HCT116 (cell line): ENCODE measurements at regions not wholly inside any gene's neighbourhood (a gene's known extent, or its start where the extent isn't known, plus 50 kb on each side); places are given as distances from the start of the nearest gene placed in this dataset.

Source experiments
- ATAC-seq: fragments of 200-7000 bp; cut with Tn5 transposase; 2 replicates; pipeline ENCODE4 v1.9.1; 2020; ENCODE audit warnings: mild to moderate bottlenecking, moderate library complexity
- BruUV-seq: library from RNA; stranded (reverse); fragments of 400-500 nt; replicated peaks from 2 replicates; lab custom pipeline; 2021; lab: Mats Ljungman, UMichigan
- CTCF ChIA-PET: fragments of 300-600 bp; sonication (Branson Sonifier 250); formaldehyde crosslinking; loops from one replicate; lab custom pipeline; 2021; ENCODE audit warnings: antibody characterized with exemption; lab: Charles Lee
- POLR2A ChIA-PET: fragments of 300-600, 350-600 bp; sonication (Branson Sonifier 250); formaldehyde crosslinking; loops from one replicate; lab custom pipeline; 2021; ENCODE audit warnings: antibody characterized with exemption; lab: Charles Lee
- RAD21 ChIA-PET, 2 experiments: fragments of 300-600 bp; sonication (Branson Sonifier 250); formaldehyde crosslinking; loops; one replicate each; lab custom pipeline; 2023; ENCODE audit warnings: low total read pairs in 2 of 2; ENCODE audit not compliant: uncharacterized antibody in 2 of 2, unreplicated experiment in 2 of 2, low non-redundant PET in 1 of 2; lab: Charles Lee
- DNase-seq: peaks from one replicate; pipeline ENCODE4 v3.0.0-alpha.2; 2010; ENCODE audit warnings: low read depth, low spot score
- H2AFZ ChIP-seq: fragments of 200-600 bp; shearing (Covaris generic), sonication (generic); 2 replicates; pipeline ENCODE4 v1.6.1; 2017; ENCODE audit warnings: low read depth, mixed run types, mixed read lengths, antibody characterized with exemption, low read length; ENCODE audit not compliant: poor library complexity, severe bottlenecking
- H3K27ac ChIP-seq: 2 replicates; pipeline ENCODE4 v1.5.1; 2012; ENCODE audit warnings: low read depth, low read length
- H3K27me3 ChIP-seq: fragments of 200-600 bp; sonication (generic); 2 replicates; pipeline ENCODE4 v1.6.1; 2016; ENCODE audit warnings: mixed run types, low read length, mixed read lengths; ENCODE audit not compliant: insufficient read depth
- H3K36me3 ChIP-seq, 2 experiments: fragments of 200-500 bp in 1 of 2; fragments of 200-600 bp in 1 of 2; sonication (Bioruptor generic) in 1 of 2; sonication (generic) in 1 of 2; 2 replicates each; pipeline versions ENCODE4 v1.5.1 to v1.6.1; 2014 to 2016; ENCODE audit warnings: low read length in 2 of 2, inconsistent platforms in 1 of 2, mixed read lengths in 1 of 2, mixed run types in 1 of 2; ENCODE audit not compliant: insufficient read depth in 2 of 2, control insufficient read depth in 1 of 2
- H3K4me1 ChIP-seq, 2 experiments: fragments of 200-600 bp in 1 of 2; sonication (generic) in 1 of 2; 2 replicates each; pipeline versions ENCODE4 v1.5.1 to v1.6.1; 2012 to 2017; ENCODE audit warnings: low read length in 2 of 2, inconsistent platforms in 1 of 2, mild to moderate bottlenecking in 1 of 2, mixed read lengths in 1 of 2, mixed run types in 1 of 2, moderate library complexity in 1 of 2; ENCODE audit not compliant: insufficient read depth in 2 of 2, control insufficient read depth in 1 of 2
- H3K4me2 ChIP-seq: fragments of 200-600 bp; sonication (generic); 2 replicates; pipeline ENCODE4 v1.6.1; 2017; ENCODE audit warnings: mixed run types, low read length, mixed read lengths
- H3K4me3 ChIP-seq, 2 experiments: fragments of 200-600 bp in 1 of 2; sonication (generic) in 1 of 2; replicated peaks in 1 of 2; 2 replicates each; pipeline ENCODE4 v1.5.1; 2011 to 2016; ENCODE audit warnings: low read length in 2 of 2, control low read depth in 1 of 2, low read depth in 1 of 2, mild to moderate bottlenecking in 1 of 2, mixed read lengths in 1 of 2, mixed run types in 1 of 2
- H3K79me2 ChIP-seq: fragments of 200-600 bp; sonication (generic); 2 replicates; pipeline ENCODE4 v1.6.1; 2017; ENCODE audit warnings: mild to moderate bottlenecking, mixed run types, low read length, moderate library complexity, mixed read lengths; ENCODE audit not compliant: insufficient read depth
- H3K9ac ChIP-seq: fragments of 200-600 bp; sonication (generic); 2 replicates; pipeline ENCODE4 v1.6.1; 2016; ENCODE audit warnings: low read length, mixed read lengths
- H3K9me2 ChIP-seq: fragments of 200-600 bp; sonication (generic), shearing (Covaris generic); 2 replicates; pipeline ENCODE4 v1.6.1; 2017; ENCODE audit warnings: mixed run types, mild to moderate bottlenecking, moderate library complexity; ENCODE audit not compliant: insufficient read depth
- H3K9me3 ChIP-seq, 2 experiments: fragments of 200-500 bp in 1 of 2; fragments of 200-600 bp in 1 of 2; sonication (Bioruptor generic) in 1 of 2; sonication (generic) in 1 of 2; 2 replicates each; pipeline ENCODE4 v1.6.1; 2014 to 2017; ENCODE audit warnings: low read length in 2 of 2, mixed read lengths in 2 of 2, inconsistent platforms in 1 of 2, low read depth in 1 of 2, mild to moderate bottlenecking in 1 of 2, mixed run types in 1 of 2, moderate library complexity in 1 of 2; ENCODE audit not compliant: control insufficient read depth in 1 of 2, insufficient read depth in 1 of 2
- H4K20me1 ChIP-seq: fragments of 200-600 bp; sonication (generic), shearing (Covaris generic); 2 replicates; pipeline ENCODE4 v1.6.1; 2017; ENCODE audit warnings: mixed run types, mild to moderate bottlenecking, moderate library complexity; ENCODE audit not compliant: insufficient read depth
- CEBPB ChIP-seq: IDR thresholded peaks from 2 replicates; pipeline ENCODE4 v1.6.1; 2012; ENCODE audit warnings: low read depth
- EGR1 ChIP-seq: IDR thresholded peaks from 2 replicates; pipeline ENCODE4 v1.6.1; 2012; ENCODE audit warnings: low read depth
- ELF1 ChIP-seq: IDR thresholded peaks from 2 replicates; pipeline ENCODE4 v1.6.1; 2012; ENCODE audit warnings: low read depth, borderline replicate concordance
- FOSL1 ChIP-seq: IDR thresholded peaks from 2 replicates; pipeline ENCODE4 v1.6.1; 2012; ENCODE audit warnings: low read depth
- SIN3A ChIP-seq: IDR thresholded peaks from 2 replicates; pipeline ENCODE4 v1.6.1; 2012; ENCODE audit warnings: low read depth
- SRF ChIP-seq: IDR thresholded peaks from 2 replicates; pipeline ENCODE4 v1.6.1; 2012; ENCODE audit warnings: low read depth
- YY1 ChIP-seq: IDR thresholded peaks from 2 replicates; pipeline ENCODE4 v1.6.1; 2011; ENCODE audit warnings: low read length, low read depth, moderate library complexity, mild to moderate bottlenecking; ENCODE audit not compliant: insufficient replicate concordance; ENCODE audit errors: extremely low read depth
- ZFX ChIP-seq: fragments of 450-650 bp; IDR thresholded peaks from 2 replicates; pipeline ENCODE4 v1.6.1; 2017
- intact Hi-C: fragments of 100-400 bp; cut with micrococcal nuclease; formaldehyde crosslinking; loops from 2 replicates; pipeline ENCODE4 v1.10.0; 2022
- TF ChIP-seq, protein P1 (sequence below): IDR thresholded peaks from 2 replicates; pipeline ENCODE4 v1.6.1; 2012; ENCODE audit warnings: low read depth
- TF ChIP-seq, protein P2 (sequence below): IDR thresholded peaks from 2 replicates; pipeline ENCODE4 v1.6.1; 2012

DNA sequence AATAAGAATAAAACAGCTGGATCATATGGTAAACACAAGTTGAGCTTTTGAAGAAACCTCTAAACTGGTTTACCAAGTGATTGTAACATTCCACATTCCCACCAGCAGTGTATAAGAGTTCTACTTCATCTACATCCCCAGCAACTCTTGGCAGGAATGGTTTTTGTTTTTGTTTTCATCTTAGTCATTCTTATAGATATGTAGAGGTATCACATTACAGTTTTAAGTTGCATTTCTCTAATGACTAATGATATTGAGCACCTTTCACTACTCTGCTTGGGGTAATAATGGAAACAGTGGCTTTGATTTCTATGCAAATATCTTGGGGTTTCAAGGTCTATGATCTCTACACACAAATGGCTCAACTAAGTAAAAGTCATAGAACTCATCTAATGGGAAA is 614.5 kb downstream of the TBC1D4 start:
- H4K20me1 ChIP-seq = no peaks in the 10 kb centered on the region
- intact Hi-C loops = no loop called here
- DNase-seq (no peak), ATAC-seq (no peak)
- H3K79me2 ChIP-seq = no peaks in the 10 kb centered on the region
- H3K36me3 ChIP-seq = no peaks in the 10 kb centered on the region
- H3K9ac ChIP-seq = no peak overlapping the region
- TF ChIP-seq, protein P1, sequence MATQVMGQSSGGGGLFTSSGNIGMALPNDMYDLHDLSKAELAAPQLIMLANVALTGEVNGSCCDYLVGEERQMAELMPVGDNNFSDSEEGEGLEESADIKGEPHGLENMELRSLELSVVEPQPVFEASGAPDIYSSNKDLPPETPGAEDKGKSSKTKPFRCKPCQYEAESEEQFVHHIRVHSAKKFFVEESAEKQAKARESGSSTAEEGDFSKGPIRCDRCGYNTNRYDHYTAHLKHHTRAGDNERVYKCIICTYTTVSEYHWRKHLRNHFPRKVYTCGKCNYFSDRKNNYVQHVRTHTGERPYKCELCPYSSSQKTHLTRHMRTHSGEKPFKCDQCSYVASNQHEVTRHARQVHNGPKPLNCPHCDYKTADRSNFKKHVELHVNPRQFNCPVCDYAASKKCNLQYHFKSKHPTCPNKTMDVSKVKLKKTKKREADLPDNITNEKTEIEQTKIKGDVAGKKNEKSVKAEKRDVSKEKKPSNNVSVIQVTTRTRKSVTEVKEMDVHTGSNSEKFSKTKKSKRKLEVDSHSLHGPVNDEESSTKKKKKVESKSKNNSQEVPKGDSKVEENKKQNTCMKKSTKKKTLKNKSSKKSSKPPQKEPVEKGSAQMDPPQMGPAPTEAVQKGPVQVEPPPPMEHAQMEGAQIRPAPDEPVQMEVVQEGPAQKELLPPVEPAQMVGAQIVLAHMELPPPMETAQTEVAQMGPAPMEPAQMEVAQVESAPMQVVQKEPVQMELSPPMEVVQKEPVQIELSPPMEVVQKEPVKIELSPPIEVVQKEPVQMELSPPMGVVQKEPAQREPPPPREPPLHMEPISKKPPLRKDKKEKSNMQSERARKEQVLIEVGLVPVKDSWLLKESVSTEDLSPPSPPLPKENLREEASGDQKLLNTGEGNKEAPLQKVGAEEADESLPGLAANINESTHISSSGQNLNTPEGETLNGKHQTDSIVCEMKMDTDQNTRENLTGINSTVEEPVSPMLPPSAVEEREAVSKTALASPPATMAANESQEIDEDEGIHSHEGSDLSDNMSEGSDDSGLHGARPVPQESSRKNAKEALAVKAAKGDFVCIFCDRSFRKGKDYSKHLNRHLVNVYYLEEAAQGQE = no peak
- TF ChIP-seq, protein P2, sequence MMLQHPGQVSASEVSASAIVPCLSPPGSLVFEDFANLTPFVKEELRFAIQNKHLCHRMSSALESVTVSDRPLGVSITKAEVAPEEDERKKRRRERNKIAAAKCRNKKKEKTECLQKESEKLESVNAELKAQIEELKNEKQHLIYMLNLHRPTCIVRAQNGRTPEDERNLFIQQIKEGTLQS = no peak
- TF ChIP-seq ZFX = no peak
- no peak overlapping the region for H3K4me3 ChIP-seq
- CTCF ChIA-PET = no interaction called here
- no TSS peak for BruUV-seq
- no peak overlapping the region for H3K4me2 ChIP-seq
- RAD21 ChIA-PET = no interaction called here
- H3K9me3 ChIP-seq = peaks cover 0 to 4% of the 10 kb centered on the region in 2 experiments; a peak in 2 of 4 replicates
- no peaks in the 10 kb centered on the region for H3K27me3 ChIP-seq
- POLR2A ChIA-PET = no interaction called here
- no peaks in the 10 kb centered on the region for H3K4me1 ChIP-seq
- no peaks in the 10 kb centered on the region for H3K9me2 ChIP-seq
- no peak overlapping the region for H3K27ac ChIP-seq
- no peak overlapping the region for H2AFZ ChIP-seq

DNA sequence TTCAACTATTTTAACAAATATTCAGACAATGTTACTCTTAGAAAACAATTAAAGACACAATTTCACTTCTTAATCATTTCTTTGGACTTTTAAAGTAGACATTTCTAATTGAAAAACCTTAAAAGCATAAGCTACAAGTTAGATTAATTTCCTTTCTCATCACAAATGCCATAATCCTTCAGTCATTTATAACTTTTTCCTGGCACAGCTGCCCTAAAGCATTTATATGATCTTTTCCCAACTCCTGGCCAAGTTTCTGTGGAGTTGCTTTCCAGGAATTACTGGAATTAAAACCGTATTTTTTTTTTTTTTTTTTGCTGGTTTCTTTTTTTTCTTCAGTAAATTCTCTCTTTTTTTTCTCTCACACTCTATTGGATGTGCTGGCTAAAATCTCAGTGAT is 615.9 kb downstream of the TBC1D4 start:
- H3K79me2 ChIP-seq = no peaks in the 10 kb centered on the region
- ATAC-seq (no peak), DNase-seq (no peak)
- RAD21 ChIA-PET = no interaction called here
- H3K4me1 ChIP-seq = no peaks in the 10 kb centered on the region
- H3K36me3 ChIP-seq = no peaks in the 10 kb centered on the region
- H3K9me2 ChIP-seq = no peaks in the 10 kb centered on the region
- no peaks in the 10 kb centered on the region for H4K20me1 ChIP-seq
- intact Hi-C loops = no loop called here
- H3K9me3 ChIP-seq = peaks cover 0 to 4% of the 10 kb centered on the region in 2 experiments; a peak in 2 of 4 replicates
- TF ChIP-seq CEBPB = no peak
- no peak for TF ChIP-seq EGR1
- no peak for TF ChIP-seq SRF
- no peak for TF ChIP-seq ELF1
- TF ChIP-seq FOSL1 = no peak
- TF ChIP-seq YY1 = no peak
- TF ChIP-seq SIN3A = no peak
- no peak overlapping the region for H2AFZ ChIP-seq
- no peak overlapping the region for H3K4me2 ChIP-seq
- POLR2A ChIA-PET = no interaction called here
- no peak overlapping the region for H3K9ac ChIP-seq
- BruUV-seq = no TSS peak
- CTCF ChIA-PET = no interaction called here
- no peaks in the 10 kb centered on the region for H3K27me3 ChIP-seq
- H3K27ac ChIP-seq = no peak overlapping the region
- no peak overlapping the region for H3K4me3 ChIP-seq
